ENCODE measurements at regions not wholly inside any gene's neighbourhood (a gene's known extent, or its start where the extent isn't known, plus 50 kb on each side); places are given as distances from the start of the nearest gene placed in this dataset.

DNA sequence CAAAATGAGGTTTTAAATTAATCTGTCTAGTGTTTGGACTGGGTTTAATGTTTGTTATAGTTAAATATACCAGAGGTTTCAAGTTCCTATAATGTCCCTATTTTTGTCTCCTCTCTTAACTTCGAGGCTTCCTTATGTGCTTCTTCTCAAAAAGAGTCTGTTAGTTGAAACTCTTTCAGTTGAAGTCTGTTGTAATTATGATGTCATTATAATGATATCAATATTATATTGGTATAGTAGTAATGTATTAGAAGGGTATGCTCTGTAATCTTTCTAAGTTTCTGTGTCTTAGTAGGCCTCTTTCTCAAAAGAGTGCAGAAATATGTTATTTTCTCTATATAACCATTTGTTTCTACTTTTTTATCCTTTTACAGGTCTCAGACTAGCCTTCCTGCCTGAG lies 1148.0 kb downstream of the NSUN3 start:
- no peaks in the 10 kb centered on the region for H3K4me1 ChIP-seq (ENCODE audit: insufficient read depth, low read length)
- ChIA-PET CTCF (no interaction called here), POLR2A (no interaction called here)
- no peaks in the 10 kb centered on the region for H3K27me3 ChIP-seq (ENCODE audit: control insufficient read depth in 1 of 2, insufficient read depth in 2 of 2, low read length in 2 of 2)
- no peak overlapping the region for H3K4me3 Mint-ChIP-seq
- no peaks in the 10 kb centered on the region for H3K4me1 Mint-ChIP-seq (ENCODE audit: low read depth)
- no peaks in the 10 kb centered on the region for H3K36me3 ChIP-seq (ENCODE audit: insufficient read depth, low read length)
- ATAC-seq (ENCODE audit: poor library complexity): no peak
- intact Hi-C loops (cut with DNase I, micrococcal nuclease): no loop called here
- no peak for DNase-seq
- H3K9me3 ChIP-seq (ENCODE audit: control insufficient read depth in 1 of 2, insufficient read depth in 1 of 2, low read length in 2 of 2): no peaks in the 10 kb centered on the region
- no peaks in the 10 kb centered on the region for H3K27me3 Mint-ChIP-seq
- peaks cover 2% of the 10 kb centered on the region for H3K9me3 Mint-ChIP-seq
- H3K4me3 ChIP-seq (ENCODE audit: low read length): no peak overlapping the region
- no peaks in the 10 kb centered on the region for H3K36me3 Mint-ChIP-seq (ENCODE audit: low read depth)
- no peak overlapping the region for H3K27ac ChIP-seq (ENCODE audit: low read depth in 1 of 2, low read length in 2 of 2)
- TF ChIP-seq, protein P1, sequence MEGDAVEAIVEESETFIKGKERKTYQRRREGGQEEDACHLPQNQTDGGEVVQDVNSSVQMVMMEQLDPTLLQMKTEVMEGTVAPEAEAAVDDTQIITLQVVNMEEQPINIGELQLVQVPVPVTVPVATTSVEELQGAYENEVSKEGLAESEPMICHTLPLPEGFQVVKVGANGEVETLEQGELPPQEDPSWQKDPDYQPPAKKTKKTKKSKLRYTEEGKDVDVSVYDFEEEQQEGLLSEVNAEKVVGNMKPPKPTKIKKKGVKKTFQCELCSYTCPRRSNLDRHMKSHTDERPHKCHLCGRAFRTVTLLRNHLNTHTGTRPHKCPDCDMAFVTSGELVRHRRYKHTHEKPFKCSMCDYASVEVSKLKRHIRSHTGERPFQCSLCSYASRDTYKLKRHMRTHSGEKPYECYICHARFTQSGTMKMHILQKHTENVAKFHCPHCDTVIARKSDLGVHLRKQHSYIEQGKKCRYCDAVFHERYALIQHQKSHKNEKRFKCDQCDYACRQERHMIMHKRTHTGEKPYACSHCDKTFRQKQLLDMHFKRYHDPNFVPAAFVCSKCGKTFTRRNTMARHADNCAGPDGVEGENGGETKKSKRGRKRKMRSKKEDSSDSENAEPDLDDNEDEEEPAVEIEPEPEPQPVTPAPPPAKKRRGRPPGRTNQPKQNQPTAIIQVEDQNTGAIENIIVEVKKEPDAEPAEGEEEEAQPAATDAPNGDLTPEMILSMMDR (IDR thresholded peaks at IDR 0.05): no peak
- no peak overlapping the region for H3K27ac Mint-ChIP-seq

DNA sequence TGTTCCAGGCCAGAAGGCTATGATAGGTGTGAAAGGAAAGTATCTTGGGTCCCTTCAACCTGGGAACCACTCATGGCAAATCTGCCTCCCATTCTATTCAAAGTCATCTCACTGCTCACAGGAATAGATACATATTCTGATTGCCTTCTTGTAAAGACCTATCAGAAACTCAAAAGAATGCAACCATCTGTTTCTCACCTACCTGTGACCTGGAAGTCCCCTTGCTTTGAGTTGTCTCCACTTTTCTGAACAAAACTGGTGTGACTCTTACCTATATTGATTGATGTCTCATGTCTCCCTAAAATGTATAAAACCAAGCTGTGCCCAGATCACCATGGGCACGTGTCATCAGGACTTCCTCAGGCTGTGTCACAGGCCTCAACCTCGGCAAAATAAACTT lies 1149.3 kb downstream of the NSUN3 start:
- Mint-ChIP-seq H3K9me3 (peaks cover 2% of the 10 kb centered on the region), H3K27me3 (no peaks in the 10 kb centered on the region), H3K4me3 (no peak overlapping the region), H3K27ac (no peak overlapping the region), H3K4me1 (ENCODE audit: low read depth) (no peaks in the 10 kb centered on the region), H3K36me3 (ENCODE audit: low read depth) (no peaks in the 10 kb centered on the region)
- ChIA-PET POLR2A (no interaction called here), CTCF (no interaction called here)
- Histone ChIP-seq H3K27ac (ENCODE audit: low read depth in 1 of 2, low read length in 2 of 2) (no peak overlapping the region), H3K27me3 (ENCODE audit: control insufficient read depth in 1 of 2, insufficient read depth in 2 of 2, low read length in 2 of 2) (no peaks in the 10 kb centered on the region), H3K36me3 (ENCODE audit: insufficient read depth, low read length) (no peaks in the 10 kb centered on the region), H3K9me3 (ENCODE audit: control insufficient read depth in 1 of 2, insufficient read depth in 1 of 2, low read length in 2 of 2) (peaks cover 0 to 3% of the 10 kb centered on the region in 2 experiments), H3K4me1 (ENCODE audit: insufficient read depth, low read length) (no peaks in the 10 kb centered on the region), H3K4me3 (ENCODE audit: low read length) (no peak overlapping the region)
- DNase-seq (no peak), ATAC-seq (ENCODE audit: poor library complexity) (no peak)
- intact Hi-C loops (cut with DNase I, micrococcal nuclease): no loop called here
- TF ChIP-seq, protein P1 (IDR thresholded peaks at IDR 0.05): no peak

DNA sequence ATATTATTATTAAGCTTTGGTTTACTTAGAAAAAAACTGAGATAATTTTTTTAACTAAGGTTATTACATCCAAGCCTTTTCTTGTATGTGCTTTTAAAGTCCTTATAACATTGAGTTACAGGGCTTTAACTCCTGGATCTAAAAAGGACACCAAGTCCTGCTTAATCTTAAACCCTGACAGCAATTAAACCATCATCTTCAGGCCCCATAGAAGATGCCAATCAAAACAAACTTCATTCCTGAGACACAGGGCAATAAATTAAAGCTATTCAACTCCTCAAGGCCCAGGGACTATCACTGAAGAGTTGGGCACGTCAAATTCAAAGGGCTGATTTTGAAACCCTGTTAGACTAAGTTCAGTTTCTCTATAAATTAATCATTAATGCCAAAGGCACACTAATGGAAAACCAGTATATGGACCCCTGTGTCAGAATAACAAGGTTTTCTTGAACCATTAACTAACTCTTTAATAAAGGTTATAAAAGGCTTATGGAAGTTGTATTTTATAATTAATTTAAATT lies 1152.6 kb downstream of the NSUN3 start:
- ChIA-PET CTCF (no interaction called here), POLR2A (no interaction called here)
- Mint-ChIP-seq H3K27ac (no peak overlapping the region), H3K4me3 (no peak overlapping the region), H3K9me3 (peaks cover 3% of the 10 kb centered on the region), H3K27me3 (no peaks in the 10 kb centered on the region), H3K36me3 (ENCODE audit: low read depth) (no peaks in the 10 kb centered on the region), H3K4me1 (ENCODE audit: low read depth) (no peaks in the 10 kb centered on the region)
- ATAC-seq (ENCODE audit: poor library complexity) (no peak), DNase-seq (no peak)
- TF ChIP-seq, protein P1 (IDR thresholded peaks at IDR 0.05): no peak
- H3K36me3 ChIP-seq (ENCODE audit: insufficient read depth, low read length): no peaks in the 10 kb centered on the region
- no peak overlapping the region for H3K27ac ChIP-seq (ENCODE audit: low read depth in 1 of 2, low read length in 2 of 2)
- no peak overlapping the region for H3K4me3 ChIP-seq (ENCODE audit: low read length)
- intact Hi-C loops (cut with DNase I, micrococcal nuclease): no loop called here
- peaks cover 3 to 10% of the 10 kb centered on the region in 2 experiments for H3K9me3 ChIP-seq (ENCODE audit: control insufficient read depth in 1 of 2, insufficient read depth in 1 of 2, low read length in 2 of 2)
- no peaks in the 10 kb centered on the region for H3K27me3 ChIP-seq (ENCODE audit: control insufficient read depth in 1 of 2, insufficient read depth in 2 of 2, low read length in 2 of 2)
- H3K4me1 ChIP-seq (ENCODE audit: insufficient read depth, low read length): no peaks in the 10 kb centered on the region
